ENCODE measurements at regions not wholly inside any gene's neighbourhood (a gene's known extent, or its start where the extent isn't known, plus 50 kb on each side); places are given as distances from the start of the nearest gene placed in this dataset.

- DNase-seq (ENCODE audit: low read depth in 2 of 2): no peak
These were observed 55.9 kb upstream of the C3orf80 start for GRCh38 chr3:160169139-160169976.

GRCh38 chr3:160170409-160171370 is 54.5 kb upstream of the C3orf80 start:
- DNase-seq (ENCODE audit: low read depth in 2 of 2): no peak

GRCh38 chr3:160171813-160172212 is 53.4 kb upstream of the C3orf80 start:
- DNase-seq (ENCODE audit: low read depth in 2 of 2): no peak

- no peak for DNase-seq (ENCODE audit: low read depth in 2 of 2)
These were observed 50.6 kb upstream of the C3orf80 start for GRCh38 chr3:160174621-160175020.
